ENCODE measurements at regions not wholly inside any gene's neighbourhood (a gene's known extent, or its start where the extent isn't known, plus 50 kb on each side); places are given as distances from the start of the nearest gene placed in this dataset.

DNA sequence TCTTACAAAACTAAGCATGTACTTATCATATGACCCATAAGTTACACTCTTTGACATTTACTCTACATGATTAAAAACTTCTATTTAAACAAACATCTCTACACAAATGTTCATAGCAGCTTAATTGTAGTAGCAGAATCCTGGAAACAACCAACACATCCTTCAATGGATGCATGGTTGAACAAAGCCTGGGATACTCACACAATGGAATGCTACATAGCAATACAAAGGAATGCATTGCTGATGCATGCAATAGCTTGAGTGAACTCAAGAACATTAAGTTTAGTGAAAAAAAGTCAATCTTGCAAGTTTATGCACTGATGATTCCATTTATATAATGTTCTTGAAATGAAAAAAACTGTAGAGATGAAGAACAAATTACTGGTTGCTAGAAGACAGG, 686.9 kb downstream of the LRRIQ3 start:
- no peak for TF ChIP-seq CTCF (IDR thresholded peaks at IDR 0.05; ENCODE audit: insufficient read depth, low read length, poor library complexity, severe bottlenecking)
- no peak for TF ChIP-seq EZH2phosphoT487 (conservative IDR thresholded peaks at IDR 0.05; ENCODE audit: low read length)
